ENCODE measurements at regions not wholly inside any gene's neighbourhood (a gene's known extent, or its start where the extent isn't known, plus 50 kb on each side); places are given as distances from the start of the nearest gene placed in this dataset.

- no TSS peak for BruUV-seq (replicated peaks)
- ChIA-PET POLR2A (no interaction called here), CTCF (interaction anchor here (1.3 kb wide), 1 partner anchor 16 kb away, joined by 4 read pairs; no protein-coding TSS in a partner anchor)
- Histone ChIP-seq H3K27me3 (ENCODE audit: control insufficient read depth in 2 of 2, insufficient read depth in 2 of 2, low read length in 2 of 2) (no peaks in the 10 kb centered on the region), H3K9ac (replicated peaks; ENCODE audit: extremely low read depth, insufficient read depth, low read length) (no peak overlapping the region), H3K79me2 (ENCODE audit: control insufficient read depth, insufficient read depth, low read length) (no peaks in the 10 kb centered on the region), H4K20me1 (replicated peaks; ENCODE audit: control insufficient read depth, extremely low read depth, insufficient read depth, low read length) (no peaks in the 10 kb centered on the region), H3K4me3 (replicated peaks in 1 of 3; ENCODE audit: insufficient read depth in 1 of 3, low read depth in 1 of 3, low read length in 3 of 3) (no peak overlapping the region), H2AFZ (ENCODE audit: low read depth, low read length) (no peak overlapping the region), H3K4me1 (ENCODE audit: control insufficient read depth, extremely low read depth, insufficient read depth, low read length) (no peaks in the 10 kb centered on the region), H3K9me1 (replicated peaks; ENCODE audit: control insufficient read depth, extremely low read depth, insufficient read depth, low read length) (no peaks in the 10 kb centered on the region), H3K9me3 (replicated peaks; ENCODE audit: control insufficient read depth, insufficient read depth, low read length) (no peaks in the 10 kb centered on the region), H3K36me3 (ENCODE audit: control insufficient read depth in 2 of 2, extremely low read depth in 1 of 2, insufficient read depth in 2 of 2, low read length in 2 of 2) (no peaks in the 10 kb centered on the region), H3K4me2 (ENCODE audit: insufficient read depth, low read length) (no peak overlapping the region), H3K27ac (ENCODE audit: insufficient read depth, low read depth, low read length) (no peak overlapping the region)
- intact Hi-C loops (cut with micrococcal nuclease), result no loop called here
- TF ChIP-seq MAX (IDR thresholded peaks at IDR 0.05; ENCODE audit: insufficient read depth, insufficient read length) (no peak), POLR2AphosphoS5 (IDR thresholded peaks at IDR 0.05; ENCODE audit: insufficient read depth, low read depth, low read length) (no peak), POLR2A (IDR thresholded peaks at IDR 0.05; ENCODE audit: low read depth, low read length) (no peak), CTCF (IDR thresholded peaks at IDR 0.05; ENCODE audit: extremely low read depth in 1 of 2, insufficient read depth in 1 of 2, low read depth in 1 of 2, low read length in 2 of 2) (no peak), JUN (IDR thresholded peaks at IDR 0.05; ENCODE audit: borderline replicate concordance, insufficient read depth, insufficient read length, low read depth) (no peak), GATA2 (IDR thresholded peaks at IDR 0.05; ENCODE audit: insufficient read depth, insufficient read length, low read depth, low read length) (no peak), MYC (IDR thresholded peaks at IDR 0.05; ENCODE audit: low read depth, low read length) (no peak), EZH2 (IDR thresholded peaks at IDR 0.05; ENCODE audit: borderline replicate concordance, low read depth, low read length, severe bottlenecking) (no peak), FOS (IDR thresholded peaks at IDR 0.05; ENCODE audit: borderline replicate concordance, insufficient read depth, low read length) (no peak)
- DNase-seq (ENCODE audit: low read depth, low spot score), result no peak
- FAIRE-seq, result no peak
- dilution Hi-C loops (cut with MboI; ENCODE audit: extremely low pct_ligation_motif_present, low sequenced_read_pairs), result no loop called here
Observed at GRCh38 chr1:194039578-194039977, 853.2 kb upstream of the B3GALT2 start.
